Stomach smooth muscle (tissue), 2 donors: ENCODE measurements at regions not wholly inside any gene's neighbourhood (a gene's known extent, or its start where the extent isn't known, plus 50 kb on each side); places are given as distances from the start of the nearest gene placed in this dataset.

Source experiments
- H3K27ac ChIP-seq: one replicate; pipeline ENCODE4 v1.7.0; 2013; ENCODE audit warnings: mild to moderate bottlenecking, low read length, inconsistent platforms
- H3K27me3 ChIP-seq, 2 donors: one replicate each; pipeline ENCODE4 v1.7.0; 2013; ENCODE audit warnings: low read length in 2 of 2; ENCODE audit not compliant: insufficient read depth in 2 of 2, control insufficient read depth in 1 of 2
- H3K36me3 ChIP-seq, 2 donors: one replicate each; pipeline ENCODE4 v1.7.0; 2013; ENCODE audit warnings: low read length in 2 of 2; ENCODE audit not compliant: control insufficient read depth in 2 of 2, insufficient read depth in 2 of 2
- H3K4me1 ChIP-seq: one replicate; pipeline ENCODE4 v1.7.0; 2013; ENCODE audit warnings: low read length; ENCODE audit not compliant: control insufficient read depth, insufficient read depth
- H3K4me3 ChIP-seq, 2 donors: one replicate each; pipeline ENCODE4 v1.7.0; 2013; ENCODE audit warnings: low read length in 2 of 2
- H3K9ac ChIP-seq, 2 donors: one replicate each; pipeline ENCODE4 v1.7.0; 2013; ENCODE audit warnings: low read length in 2 of 2, mild to moderate bottlenecking in 1 of 2
- H3K9me3 ChIP-seq, 2 donors: one replicate each; pipeline ENCODE4 v1.7.0; 2013; ENCODE audit warnings: low read length in 2 of 2; ENCODE audit not compliant: control insufficient read depth in 2 of 2
- donor health status: healthy.
- donor health status: Pancreatic carcinoma.

- H3K9me3 ChIP-seq = no peaks in the 10 kb centered on the region
- H3K27ac ChIP-seq = no peak overlapping the region
- H3K36me3 ChIP-seq = no peaks in the 10 kb centered on the region
- peaks cover 0 to 2% of the 10 kb centered on the region in 2 donors for H3K27me3 ChIP-seq
- no peak overlapping the region for H3K9ac ChIP-seq
- no peaks in the 10 kb centered on the region for H3K4me1 ChIP-seq
- H3K4me3 ChIP-seq = no peak overlapping the region
These were observed 62.2 kb upstream of the MRPS22 start for GRCh38 chr3:139281522-139282196.

- H3K4me3 ChIP-seq = no peak overlapping the region
- H3K9ac ChIP-seq = no peak overlapping the region
- H3K36me3 ChIP-seq = no peaks in the 10 kb centered on the region
- H3K27me3 ChIP-seq = no peaks in the 10 kb centered on the region
- no peak overlapping the region for H3K27ac ChIP-seq
- H3K9me3 ChIP-seq = no peaks in the 10 kb centered on the region
- H3K4me1 ChIP-seq = no peaks in the 10 kb centered on the region
These were observed 60.5 kb upstream of the MRPS22 start for GRCh38 chr3:139283301-139283700.

GRCh38 chr3:139284221-139284620, 59.6 kb upstream of the MRPS22 start:
- Histone ChIP-seq H3K27me3 (no peaks in the 10 kb centered on the region), H3K27ac (no peak overlapping the region), H3K9me3 (no peaks in the 10 kb centered on the region), H3K4me1 (no peaks in the 10 kb centered on the region), H3K36me3 (no peaks in the 10 kb centered on the region), H3K9ac (no peak overlapping the region), H3K4me3 (no peak overlapping the region)

- no peaks in the 10 kb centered on the region for H3K9me3 ChIP-seq
- no peak overlapping the region for H3K27ac ChIP-seq
- H3K4me3 ChIP-seq = no peak overlapping the region
- no peaks in the 10 kb centered on the region for H3K4me1 ChIP-seq
- no peak overlapping the region for H3K9ac ChIP-seq
- no peaks in the 10 kb centered on the region for H3K27me3 ChIP-seq
- H3K36me3 ChIP-seq = no peaks in the 10 kb centered on the region
These were observed 58.1 kb upstream of the MRPS22 start for GRCh38 chr3:139285691-139286090.

- H3K27me3 ChIP-seq = no peaks in the 10 kb centered on the region
- no peak overlapping the region for H3K4me3 ChIP-seq
- no peaks in the 10 kb centered on the region for H3K9me3 ChIP-seq
- no peaks in the 10 kb centered on the region for H3K4me1 ChIP-seq
- no peaks in the 10 kb centered on the region for H3K36me3 ChIP-seq
- no peak overlapping the region for H3K27ac ChIP-seq
- no peak overlapping the region for H3K9ac ChIP-seq
These were observed 57.6 kb upstream of the MRPS22 start for GRCh38 chr3:139286241-139286640.

GRCh38 chr3:139286825-139287224, 57.0 kb upstream of the MRPS22 start:
- no peak overlapping the region for H3K27ac ChIP-seq
- H3K27me3 ChIP-seq = no peaks in the 10 kb centered on the region
- H3K4me1 ChIP-seq = no peaks in the 10 kb centered on the region
- H3K4me3 ChIP-seq = no peak overlapping the region
- no peaks in the 10 kb centered on the region for H3K36me3 ChIP-seq
- no peak overlapping the region for H3K9ac ChIP-seq
- no peaks in the 10 kb centered on the region for H3K9me3 ChIP-seq

- Histone ChIP-seq H3K27ac (no peak overlapping the region), H3K9ac (no peak overlapping the region), H3K27me3 (no peaks in the 10 kb centered on the region), H3K4me3 (no peak overlapping the region), H3K36me3 (no peaks in the 10 kb centered on the region), H3K4me1 (no peaks in the 10 kb centered on the region), H3K9me3 (no peaks in the 10 kb centered on the region)
These were observed 56.3 kb upstream of the MRPS22 start for GRCh38 chr3:139287557-139287956.

GRCh38 chr3:139288266-139288821, 55.5 kb upstream of the MRPS22 start:
- Histone ChIP-seq H3K36me3 (no peaks in the 10 kb centered on the region), H3K9me3 (no peaks in the 10 kb centered on the region), H3K4me1 (no peaks in the 10 kb centered on the region), H3K4me3 (no peak overlapping the region), H3K27me3 (no peaks in the 10 kb centered on the region), H3K9ac (no peak overlapping the region), H3K27ac (no peak overlapping the region)

- no peaks in the 10 kb centered on the region for H3K27me3 ChIP-seq
- H3K9ac ChIP-seq = no peak overlapping the region
- no peaks in the 10 kb centered on the region for H3K36me3 ChIP-seq
- H3K9me3 ChIP-seq = no peaks in the 10 kb centered on the region
- H3K4me3 ChIP-seq = no peak overlapping the region
- H3K4me1 ChIP-seq = no peaks in the 10 kb centered on the region
- no peak overlapping the region for H3K27ac ChIP-seq
These were observed 53.8 kb upstream of the MRPS22 start for GRCh38 chr3:139289860-139290524.

- Histone ChIP-seq H3K9ac (no peak overlapping the region), H3K4me1 (no peaks in the 10 kb centered on the region), H3K9me3 (no peaks in the 10 kb centered on the region), H3K27me3 (no peaks in the 10 kb centered on the region), H3K4me3 (no peak overlapping the region), H3K36me3 (no peaks in the 10 kb centered on the region), H3K27ac (no peak overlapping the region)
These were observed 52.4 kb upstream of the MRPS22 start for GRCh38 chr3:139291276-139292051.
